Ectodermal cell (in vitro differentiated cells): ENCODE measurements at regions not wholly inside any gene's neighbourhood (a gene's known extent, or its start where the extent isn't known, plus 50 kb on each side); places are given as distances from the start of the nearest gene placed in this dataset.
"Not testable (repeated sequence)": the region's sequence is repeated elsewhere in the genome, so short reads cannot be mapped to it uniquely, and the experiment has no call there.

Source experiments
- H3K27ac ChIP-seq: 2 replicates; pipeline ENCODE4 v1.7.0; 2013; ENCODE audit warnings: mild to moderate bottlenecking, low read depth, low read length; ENCODE audit not compliant: insufficient read depth, poor library complexity, severe bottlenecking
- H3K27me3 ChIP-seq: 2 replicates; pipeline ENCODE4 v1.7.0; 2013; ENCODE audit warnings: mild to moderate bottlenecking, low read length; ENCODE audit not compliant: insufficient read depth, control insufficient read depth, poor library complexity, severe bottlenecking
- H3K36me3 ChIP-seq: one replicate; pipeline ENCODE4 v1.7.0; 2013; ENCODE audit warnings: low read length; ENCODE audit not compliant: control insufficient read depth, insufficient read depth
- H3K4me1 ChIP-seq: one replicate; pipeline ENCODE4 v1.7.0; 2013; ENCODE audit warnings: low read length; ENCODE audit not compliant: control insufficient read depth, insufficient read depth
- H3K4me3 ChIP-seq: 2 replicates; pipeline ENCODE4 v1.7.0; 2013; ENCODE audit warnings: low read depth, low read length, control low read depth; ENCODE audit not compliant: insufficient read depth
- H3K9me3 ChIP-seq: 2 replicates; pipeline ENCODE4 v1.7.0; 2013; ENCODE audit warnings: mild to moderate bottlenecking, low read length, moderate library complexity; ENCODE audit not compliant: control insufficient read depth
- WGBS, 2 experiments: methylation state at CpG; one replicate each; pipeline ENCODE4 v1.1.7; 2013; ENCODE audit warnings: missing lambda C conversion rate in 2 of 2; 5-methylcytosine and 5-hydroxymethylcytosine counted together

DNA sequence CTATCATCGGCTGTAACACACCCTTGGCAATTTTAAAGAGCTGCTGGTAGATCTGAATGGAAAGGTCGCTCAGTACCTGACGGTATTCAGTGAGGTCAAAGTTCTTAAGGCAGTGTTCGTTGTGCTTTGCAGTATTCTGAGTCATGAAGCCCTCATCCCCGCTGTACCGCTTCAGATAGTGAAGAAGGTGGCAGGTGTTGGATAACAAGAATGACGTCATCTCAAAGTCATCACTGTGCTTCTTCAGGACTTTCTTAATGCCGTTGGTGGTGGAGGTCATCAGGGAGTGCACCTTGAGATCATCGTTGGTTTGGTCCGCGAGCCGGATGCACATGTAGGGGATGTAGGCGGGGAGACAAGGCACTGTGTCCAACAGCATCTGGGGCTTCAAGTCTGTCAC lies 1522.8 kb downstream of the FOXD4L5 start:
- H3K36me3 ChIP-seq, H3K4me3 ChIP-seq, H3K27me3 ChIP-seq, H3K27ac ChIP-seq, H3K4me1 ChIP-seq, H3K9me3 ChIP-seq: not testable (repeated sequence)
- 83 to 87% methylated on average over 9 to 10 of the region's 13 CpGs for WGBS, 2 experiments

DNA sequence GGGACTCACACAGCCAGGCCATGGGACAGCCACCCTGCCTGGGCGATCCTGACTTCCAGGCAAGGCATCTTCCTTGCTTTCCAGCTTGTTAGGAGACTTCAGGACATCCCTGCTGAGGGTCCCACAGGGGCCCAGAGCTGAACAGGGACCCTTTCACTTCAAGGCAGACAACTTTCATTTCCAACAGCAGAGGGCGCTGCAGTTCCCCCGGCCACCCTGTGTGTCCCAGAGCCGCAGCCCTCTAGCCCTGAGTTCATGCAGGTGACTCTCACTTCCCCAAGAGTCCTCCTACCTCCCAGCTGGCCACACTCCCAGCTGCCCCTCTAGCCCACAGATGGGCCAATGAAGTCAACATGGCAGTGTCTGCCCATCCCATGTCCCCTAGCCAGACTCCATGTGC lies 1556.0 kb downstream of the FOXD4L5 start:
- not testable (repeated sequence) for H3K27me3 ChIP-seq, H3K4me1 ChIP-seq, H3K36me3 ChIP-seq, H3K9me3 ChIP-seq, H3K4me3 ChIP-seq, H3K27ac ChIP-seq
- 76 to 78% methylated on average over 4 of the region's 4 CpGs for WGBS, 2 experiments

DNA sequence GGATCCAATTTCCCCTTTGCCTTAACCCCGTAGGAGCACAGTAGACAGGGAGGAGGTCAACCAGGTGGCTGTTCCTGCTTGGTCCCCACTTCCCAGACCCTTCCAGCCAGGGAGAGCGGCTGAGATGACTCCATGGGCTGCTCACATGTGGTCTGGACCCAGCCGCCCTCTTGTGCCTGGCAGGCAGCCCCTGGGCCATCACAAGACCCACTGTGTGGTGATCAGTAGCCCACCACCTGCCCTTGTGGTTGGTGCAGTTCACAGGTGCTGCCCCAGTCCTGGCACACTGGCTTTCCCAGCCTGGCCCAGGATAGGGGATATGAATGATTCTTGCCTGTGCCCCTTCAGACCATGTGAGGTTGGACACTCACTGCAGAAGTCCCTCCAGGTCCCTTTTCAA lies 1556.7 kb downstream of the FOXD4L5 start:
- Histone ChIP-seq H3K27ac (no peak overlapping the region), H3K36me3 (no peaks in the 10 kb centered on the region), H3K9me3 (no peaks in the 10 kb centered on the region), H3K4me3 (no peak overlapping the region), H3K27me3 (no peaks in the 10 kb centered on the region), H3K4me1 (no peaks in the 10 kb centered on the region)
- WGBS, 2 experiments = 62 to 63% methylated on average over 3 of the region's 3 CpGs

DNA sequence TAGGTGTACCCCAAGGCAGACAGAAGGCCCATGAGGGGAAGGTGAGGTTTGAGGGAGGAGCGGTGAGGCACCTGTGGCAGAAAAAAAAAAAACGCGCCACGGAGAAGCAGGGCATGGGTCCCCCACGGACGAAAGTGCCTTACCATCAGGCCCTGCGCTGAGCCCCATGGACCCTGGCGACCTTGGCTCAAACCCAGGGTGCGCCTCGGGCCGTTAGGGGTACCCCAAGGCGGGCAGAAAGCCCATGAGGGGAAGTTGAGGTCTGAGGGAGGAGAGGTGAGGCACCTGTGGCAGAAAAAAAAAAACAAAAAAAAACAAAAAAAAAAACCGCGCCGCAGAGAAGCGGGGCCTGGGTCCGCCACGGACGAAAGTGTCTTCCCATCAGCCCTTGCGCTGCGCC lies 1576.7 kb downstream of the FOXD4L5 start:
- 86 to 90% methylated on average over 20 to 21 of the region's 21 CpGs for WGBS, 2 experiments
- H3K27ac ChIP-seq, H3K9me3 ChIP-seq, H3K36me3 ChIP-seq, H3K4me3 ChIP-seq, H3K4me1 ChIP-seq, H3K27me3 ChIP-seq: not testable (repeated sequence)

DNA sequence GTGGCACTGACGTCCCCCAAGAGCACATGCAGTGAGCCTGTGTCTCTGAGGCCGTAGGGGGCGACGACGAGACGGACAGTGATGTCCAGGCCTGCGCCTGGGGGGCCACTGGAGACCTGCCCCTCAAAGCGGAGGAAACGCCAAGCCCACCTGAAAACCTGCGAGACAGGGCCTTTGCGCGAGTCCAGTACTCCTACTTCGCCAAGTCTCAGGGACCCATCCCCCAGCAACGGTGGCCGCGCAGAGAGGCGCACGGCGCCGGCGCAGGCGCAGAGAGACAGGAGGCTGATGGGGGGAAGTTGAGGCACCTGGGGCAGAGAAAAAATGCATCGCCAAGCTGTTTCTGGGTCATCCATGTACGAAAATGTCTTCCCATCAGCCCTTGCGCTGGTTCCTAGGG lies 1580.6 kb downstream of the FOXD4L5 start:
- not testable (repeated sequence) for H3K27ac ChIP-seq, H3K4me3 ChIP-seq, H3K4me1 ChIP-seq, H3K27me3 ChIP-seq, H3K9me3 ChIP-seq, H3K36me3 ChIP-seq
- WGBS, 2 experiments = 90 to 92% methylated on average over 25 of the region's 25 CpGs

DNA sequence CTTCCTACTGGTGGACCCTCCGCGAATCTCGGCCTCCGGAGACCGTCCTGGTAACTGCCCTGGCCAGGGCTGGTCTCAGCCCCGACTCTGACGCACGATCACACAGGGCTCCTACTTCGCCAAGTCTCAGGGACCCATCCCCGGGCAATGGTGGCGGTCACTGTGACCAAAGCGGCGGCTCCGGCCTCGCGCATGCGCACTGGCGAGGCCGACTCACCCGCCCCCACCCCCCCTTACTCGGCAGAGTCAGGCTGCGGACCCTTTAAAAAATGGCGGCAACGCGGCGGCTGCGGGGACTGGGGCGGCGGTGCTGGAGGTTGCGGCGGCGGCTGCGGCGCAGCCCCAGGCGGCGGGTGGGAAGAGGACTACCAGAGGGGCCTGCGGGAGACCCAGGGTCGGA lies 1581.3 kb downstream of the FOXD4L5 start:
- H3K9me3 ChIP-seq, H3K36me3 ChIP-seq, H3K4me3 ChIP-seq, H3K27ac ChIP-seq, H3K27me3 ChIP-seq, H3K4me1 ChIP-seq: not testable (repeated sequence)
- 90 to 93% methylated on average over 33 to 38 of the region's 38 CpGs for WGBS, 2 experiments

DNA sequence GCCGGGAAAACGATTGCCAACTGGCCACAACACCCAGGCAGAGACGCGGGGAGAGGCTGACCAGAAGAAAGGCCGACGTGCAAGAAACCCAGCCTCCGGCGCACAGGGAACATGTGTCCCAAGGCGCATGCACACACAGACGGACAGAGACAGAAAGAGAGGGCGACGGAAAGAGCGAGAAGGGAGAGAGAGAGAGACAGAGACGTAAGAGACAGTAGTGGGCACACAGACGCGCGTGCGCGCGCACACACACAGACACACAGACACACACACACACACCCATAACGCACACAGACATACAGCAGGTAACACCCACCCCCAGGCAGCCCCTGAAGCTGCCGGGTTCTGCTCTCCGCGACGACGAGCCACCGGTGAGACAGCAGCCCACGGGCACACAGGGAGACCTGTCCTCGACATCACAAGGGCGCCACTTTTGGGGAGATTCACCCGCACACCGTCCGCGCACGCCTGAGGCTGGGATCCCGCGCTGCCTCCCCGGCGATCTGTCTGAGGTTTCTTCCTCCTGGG lies 1581.8 kb downstream of the FOXD4L5 start:
- H3K4me3 ChIP-seq, H3K27me3 ChIP-seq, H3K27ac ChIP-seq, H3K36me3 ChIP-seq, H3K4me1 ChIP-seq, H3K9me3 ChIP-seq: not testable (repeated sequence)
- WGBS, 2 experiments = 85 to 90% methylated on average over 23 to 32 of the region's 39 CpGs
